Mammary epithelial cell (primary cell): ENCODE measurements at regions not wholly inside any gene's neighbourhood (a gene's known extent, or its start where the extent isn't known, plus 50 kb on each side); places are given as distances from the start of the nearest gene placed in this dataset.

ENCODE experiments used
- CTCF ChIP-seq, 2 donors: IDR thresholded peaks in 1 of 2; conservative IDR thresholded peaks in 1 of 2; 2 replicates each; pipeline ENCODE4 v1.5.1; 2011 to 2012; ENCODE audit warnings: inconsistent platforms in 2 of 2, low read length in 2 of 2, mild to moderate bottlenecking in 2 of 2, control low read depth in 1 of 2, low read depth in 1 of 2; ENCODE audit not compliant: insufficient read depth in 1 of 2; ENCODE audit errors: extremely low read depth in 1 of 2
- EZH2 ChIP-seq: IDR thresholded peaks from 2 replicates; pipeline ENCODE4 v1.6.1; 2012; ENCODE audit warnings: low read length, inconsistent platforms, borderline replicate concordance

- no peak for TF ChIP-seq CTCF (conservative IDR thresholded peaks at IDR 0.05 in 1 of 2, IDR thresholded peaks at IDR 0.05 in 1 of 2; ENCODE audit: extremely low read depth in 1 of 2, insufficient read depth in 1 of 2, low read depth in 1 of 2, low read length in 2 of 2)
- no peak for TF ChIP-seq EZH2
Observed at GRCh38 chr14:105846312-105846711, 319.9 kb downstream of the TMEM121 start.
